ENCODE measurements at regions not wholly inside any gene's neighbourhood (a gene's known extent, or its start where the extent isn't known, plus 50 kb on each side); places are given as distances from the start of the nearest gene placed in this dataset.

- in situ Hi-C loops (cut with HindIII; ENCODE audit: low sequenced_read_pairs) = no loop called here
These were observed 150.9 kb downstream of the EFNB2 start for GRCh38 chr13:106384516-106384915.

- in situ Hi-C loops (cut with HindIII; ENCODE audit: low sequenced_read_pairs) = no loop called here
These were observed 151.7 kb downstream of the EFNB2 start for GRCh38 chr13:106383791-106384190.

DNA sequence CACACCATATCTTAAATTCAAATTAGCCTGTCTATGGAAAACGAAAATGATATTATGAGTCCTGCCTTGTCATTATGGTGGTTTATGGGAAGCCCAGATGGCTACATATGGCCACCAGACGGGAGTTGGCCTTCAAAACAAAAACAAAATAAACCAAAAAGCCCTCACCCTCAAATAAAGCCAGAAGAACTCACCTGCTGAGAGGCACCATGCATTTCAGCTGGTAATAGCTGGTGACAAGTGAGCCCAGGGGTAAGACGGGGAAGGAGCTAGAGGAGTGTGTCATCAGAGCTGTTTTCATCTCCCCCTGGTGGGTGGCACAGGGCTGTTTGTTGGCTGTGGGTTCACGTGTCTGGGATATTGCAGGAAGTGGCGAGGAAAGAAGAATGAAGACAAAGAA, 152.9 kb downstream of the EFNB2 start:
- in situ Hi-C loops (cut with HindIII; ENCODE audit: low sequenced_read_pairs) = no loop called here

DNA sequence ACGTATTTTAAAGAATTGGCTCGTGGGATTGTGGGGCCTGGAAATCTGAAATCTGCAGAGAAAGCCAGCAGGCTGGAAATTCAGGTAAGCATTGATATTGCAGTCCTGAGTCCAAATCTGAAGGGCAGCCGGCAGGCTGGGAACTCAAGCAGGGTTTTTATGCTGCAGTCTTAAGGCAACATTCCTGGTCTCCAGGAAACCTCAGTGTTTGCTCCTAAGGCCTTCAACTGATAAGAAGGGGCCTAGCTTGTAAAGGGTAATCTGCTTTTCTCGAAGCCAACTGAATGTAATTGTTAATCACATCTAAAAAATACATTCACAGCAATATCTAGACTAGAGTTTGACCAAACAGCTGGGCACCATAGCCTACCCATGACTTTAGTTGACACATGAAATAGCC, 154.4 kb downstream of the EFNB2 start:
- in situ Hi-C loops (cut with HindIII; ENCODE audit: low sequenced_read_pairs) = no loop called here

DNA sequence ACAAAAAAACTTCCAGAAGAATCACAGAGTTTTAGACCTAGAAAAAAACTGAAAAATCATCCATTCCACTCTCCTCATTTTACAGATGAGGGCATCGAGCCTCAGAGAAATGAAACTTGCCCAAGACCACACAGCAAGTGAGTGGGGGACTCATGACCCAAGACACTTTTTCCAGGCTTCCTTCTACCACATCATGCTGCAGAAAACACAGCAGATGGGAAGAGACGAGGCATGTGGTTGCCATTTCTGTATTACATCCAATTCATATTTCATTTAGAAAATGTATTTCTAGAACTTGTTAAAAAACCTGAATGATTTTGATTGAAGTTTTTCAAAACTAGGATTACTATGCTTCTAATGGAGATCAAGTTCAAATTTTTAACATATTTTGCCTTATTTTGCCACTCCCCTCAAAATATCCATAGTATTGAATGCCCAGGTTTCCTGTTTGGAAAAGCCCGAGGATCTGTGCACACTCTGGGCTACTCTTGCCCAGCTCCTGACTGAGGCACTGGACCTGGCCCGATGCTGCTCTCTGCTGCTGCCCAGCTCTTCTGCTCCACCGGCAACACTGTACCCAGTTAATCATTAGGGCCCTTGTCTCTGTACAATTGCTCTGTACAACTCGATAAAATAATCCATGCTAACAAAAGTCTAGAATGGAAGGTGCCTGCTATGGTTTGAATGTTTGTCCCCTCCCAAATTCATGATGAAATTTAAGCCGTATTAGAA, 157.4 kb downstream of the EFNB2 start:
- in situ Hi-C loops (cut with HindIII; ENCODE audit: low sequenced_read_pairs) = loop anchor here (5.0 kb wide), 1 partner anchor 56 kb away; no protein-coding TSS in a partner anchor

GRCh38 chr13:106377341-106377740, 158.1 kb downstream of the EFNB2 start:
- in situ Hi-C loops (cut with HindIII; ENCODE audit: low sequenced_read_pairs) = loop anchor here (5.0 kb wide), 1 partner anchor 55 kb away; no protein-coding TSS in a partner anchor

DNA sequence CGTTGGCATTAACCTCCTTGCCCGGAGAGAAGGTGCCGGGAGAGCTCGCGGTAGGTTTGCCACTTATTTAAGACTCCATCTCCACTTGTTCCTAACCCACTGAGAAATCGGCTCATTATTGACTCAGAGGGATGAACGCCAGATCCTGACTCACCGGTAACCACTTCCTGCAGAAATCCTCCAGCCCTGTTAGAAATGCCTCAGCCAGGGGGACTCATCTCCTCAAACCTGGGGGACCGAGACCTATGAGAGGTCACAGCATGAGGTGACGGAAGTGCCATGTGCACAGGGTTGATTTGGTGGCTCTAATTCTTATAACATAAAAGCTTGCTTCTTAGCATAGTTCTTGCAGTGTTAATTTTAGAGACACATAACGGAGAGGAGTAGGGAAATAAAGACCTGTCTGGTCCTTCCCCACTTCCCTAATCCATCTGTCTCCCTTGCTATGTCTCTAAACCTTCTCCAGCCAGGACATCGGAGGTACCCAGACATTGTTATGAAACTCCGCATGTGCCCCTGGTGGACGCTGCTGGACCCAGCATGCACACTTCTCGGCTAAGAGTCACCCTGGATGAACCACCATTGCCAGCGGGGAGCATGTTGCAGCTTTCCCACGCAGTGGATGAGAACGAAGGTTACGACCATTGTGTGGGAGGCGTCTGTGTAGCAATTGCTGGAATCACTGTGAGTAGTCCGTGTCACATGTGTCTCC, 158.9 kb downstream of the EFNB2 start:
- in situ Hi-C loops (cut with HindIII; ENCODE audit: low sequenced_read_pairs) = loop anchor here (5.0 kb wide), 1 partner anchor 54 kb away; no protein-coding TSS in a partner anchor

- in situ Hi-C loops (cut with HindIII; ENCODE audit: low sequenced_read_pairs) = loop anchor here (5.0 kb wide), 1 partner anchor 53 kb away; no protein-coding TSS in a partner anchor
These were observed 160.4 kb downstream of the EFNB2 start for GRCh38 chr13:106375085-106375484.

DNA sequence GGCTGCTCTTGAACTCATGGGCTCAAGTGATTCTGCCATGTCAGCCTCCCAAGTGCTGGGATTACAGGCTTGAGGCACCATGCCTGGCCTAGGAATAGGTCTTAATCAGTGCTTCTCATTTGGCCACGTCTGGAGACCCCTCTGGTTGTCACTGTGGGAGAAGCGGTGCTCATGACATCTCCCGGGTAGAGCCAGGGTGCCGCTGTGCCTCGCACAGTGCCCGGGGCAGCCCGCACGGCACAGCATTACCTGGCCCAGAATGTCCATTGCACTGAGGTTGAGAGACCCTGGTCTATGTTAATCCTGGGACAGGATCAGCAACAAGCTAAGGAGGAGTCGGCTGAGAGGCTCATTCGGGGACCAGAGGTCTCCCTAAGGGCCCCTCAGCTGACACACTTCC, 160.8 kb downstream of the EFNB2 start:
- in situ Hi-C loops (cut with HindIII; ENCODE audit: low sequenced_read_pairs) = loop anchor here (5.0 kb wide), 1 partner anchor 52 kb away; no protein-coding TSS in a partner anchor

DNA sequence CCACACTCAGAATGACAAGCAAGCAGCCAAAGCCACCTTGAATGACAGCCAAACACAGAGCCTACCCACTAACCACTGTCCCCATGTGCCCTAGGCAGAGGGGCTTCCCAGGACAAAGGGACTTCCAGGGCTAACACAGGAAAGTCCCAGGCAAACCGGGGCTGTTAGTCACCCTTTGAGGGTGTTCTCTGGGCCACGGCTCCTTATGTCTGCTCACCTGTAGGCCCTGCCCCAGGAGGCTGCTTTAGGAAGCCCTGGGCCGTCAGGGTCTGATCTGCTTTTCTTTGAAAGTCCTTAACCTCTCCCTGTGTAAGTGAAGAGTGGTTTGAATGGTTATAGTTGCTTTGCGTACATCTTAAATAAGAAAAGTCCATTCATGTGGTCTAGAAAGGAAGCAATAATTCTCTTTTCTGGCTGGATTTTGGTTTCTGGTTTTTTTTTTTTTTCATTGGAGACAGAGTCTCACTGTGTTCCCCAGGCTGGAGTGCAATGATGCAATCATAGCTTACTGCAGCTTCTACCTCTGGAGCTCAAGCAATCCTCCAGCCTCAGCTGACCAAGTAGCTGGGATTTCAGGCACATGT, 161.4 kb downstream of the EFNB2 start:
- in situ Hi-C loops (cut with HindIII; ENCODE audit: low sequenced_read_pairs) = no loop called here

DNA sequence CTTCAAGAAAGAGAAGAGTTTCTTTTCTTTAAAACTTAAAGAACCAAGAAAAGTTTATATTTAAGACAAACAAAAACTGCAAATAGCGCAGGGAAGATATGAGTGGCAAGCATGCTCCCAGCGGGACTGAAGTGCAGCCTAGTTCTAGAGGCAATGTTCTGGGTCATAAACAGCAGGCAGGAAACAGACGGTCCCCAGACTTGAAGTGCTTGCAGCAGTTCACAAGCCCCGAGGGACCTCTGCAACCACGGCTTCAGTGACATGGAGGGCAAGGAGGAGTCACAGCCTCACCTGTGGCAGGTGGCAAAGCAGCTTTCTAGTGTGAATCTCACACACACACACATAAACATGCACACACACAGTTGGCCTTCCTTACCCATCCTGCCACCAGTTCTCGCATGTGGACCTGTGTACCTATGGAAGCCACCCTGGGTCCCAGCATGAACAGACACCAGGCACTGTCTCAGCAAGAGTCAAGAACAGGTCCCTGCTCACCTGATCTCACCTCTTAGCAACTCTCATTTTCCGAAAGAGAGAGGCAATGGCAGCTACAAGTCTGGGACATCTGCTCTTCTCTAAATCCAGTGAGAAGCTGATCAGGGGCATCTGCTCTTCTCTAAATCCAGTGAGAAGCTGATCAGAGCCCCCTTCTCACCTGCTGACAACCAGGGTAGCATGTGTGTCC, 162.0 kb downstream of the EFNB2 start:
- in situ Hi-C loops (cut with HindIII; ENCODE audit: low sequenced_read_pairs) = no loop called here

GRCh38 chr13:106372199-106373155, 163.0 kb downstream of the EFNB2 start:
- in situ Hi-C loops (cut with HindIII; ENCODE audit: low sequenced_read_pairs) = no loop called here

GRCh38 chr13:106371024-106371423, 164.4 kb downstream of the EFNB2 start:
- in situ Hi-C loops (cut with HindIII; ENCODE audit: low sequenced_read_pairs) = no loop called here

GRCh38 chr13:106369858-106370257, 165.6 kb downstream of the EFNB2 start:
- in situ Hi-C loops (cut with HindIII; ENCODE audit: low sequenced_read_pairs) = no loop called here

DNA sequence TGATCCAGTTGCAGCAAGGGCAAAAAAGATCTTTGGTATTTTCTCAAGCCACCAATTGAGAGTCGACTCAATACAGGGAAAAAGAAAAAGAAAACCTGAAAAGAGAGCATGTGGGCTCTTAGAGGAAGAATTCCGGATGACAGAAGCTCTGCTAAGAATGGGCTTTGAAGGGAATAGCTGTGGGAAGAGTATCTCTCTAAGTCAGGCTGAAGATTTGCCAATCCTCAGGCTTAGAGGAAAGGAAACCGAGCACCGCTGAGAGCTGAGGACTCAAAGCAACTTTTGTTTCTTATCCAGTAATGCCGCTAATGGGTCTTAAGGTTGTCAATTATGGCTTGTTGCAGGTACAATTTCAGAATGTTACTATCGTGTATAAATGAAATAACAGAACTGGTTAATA, 166.4 kb downstream of the EFNB2 start:
- in situ Hi-C loops (cut with HindIII; ENCODE audit: low sequenced_read_pairs) = no loop called here

GRCh38 chr13:106367361-106367971, 168.0 kb downstream of the EFNB2 start:
- in situ Hi-C loops (cut with HindIII; ENCODE audit: low sequenced_read_pairs) = no loop called here

GRCh38 chr13:106362707-106363106, 172.8 kb downstream of the EFNB2 start:
- in situ Hi-C loops (cut with HindIII; ENCODE audit: low sequenced_read_pairs) = no loop called here

- in situ Hi-C loops (cut with HindIII; ENCODE audit: low sequenced_read_pairs) = no loop called here
These were observed 173.8 kb downstream of the EFNB2 start for GRCh38 chr13:106361621-106362020.

DNA sequence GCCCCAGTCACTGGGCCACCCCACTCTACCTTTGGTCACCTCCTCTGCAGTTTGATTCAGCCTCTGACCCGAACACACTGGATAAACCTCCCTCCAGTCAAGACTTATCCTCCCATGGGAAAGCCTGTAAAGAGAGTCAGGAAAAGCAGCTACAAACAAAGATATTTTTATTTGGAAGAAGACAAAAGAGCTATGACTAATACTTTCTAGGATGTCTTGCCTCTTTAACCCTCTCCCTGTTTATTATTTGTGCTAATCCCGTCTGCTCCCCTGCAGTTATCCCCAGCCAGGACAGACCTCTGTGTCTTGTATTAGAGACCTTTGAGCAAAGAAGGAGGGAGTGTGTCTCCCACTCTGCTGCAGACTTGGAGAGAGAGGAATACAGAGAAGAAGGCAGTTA, 178.3 kb downstream of the EFNB2 start:
- in situ Hi-C loops (cut with HindIII; ENCODE audit: low sequenced_read_pairs) = no loop called here

- in situ Hi-C loops (cut with HindIII; ENCODE audit: low sequenced_read_pairs) = no loop called here
These were observed 179.6 kb downstream of the EFNB2 start for GRCh38 chr13:106355866-106356265.
